ENCODE measurements at regions not wholly inside any gene's neighbourhood (a gene's known extent, or its start where the extent isn't known, plus 50 kb on each side); places are given as distances from the start of the nearest gene placed in this dataset.

DNA sequence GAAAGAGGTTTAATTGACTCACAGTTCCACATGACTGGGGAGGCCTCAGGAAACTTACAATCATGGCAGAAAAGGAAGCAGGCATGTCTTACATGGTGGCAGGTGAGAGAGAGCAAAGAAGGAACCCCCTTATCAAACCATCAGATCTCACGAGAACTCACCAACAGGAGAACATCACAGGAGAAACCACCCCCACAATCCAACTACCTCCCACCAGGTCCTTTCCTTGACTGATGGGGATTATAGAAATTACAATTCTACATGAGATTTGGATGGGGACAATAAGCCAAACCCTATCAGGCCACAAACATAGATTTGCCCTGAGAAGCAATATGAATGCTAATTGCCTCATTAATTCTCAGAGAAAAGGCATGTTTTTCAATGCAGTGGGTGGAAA, 138.2 kb upstream of the RAPGEF2 start:
- H3K27me3 ChIP-seq (ENCODE audit: control insufficient read depth, insufficient read depth, low read length): peaks cover 2% of the 10 kb centered on the region
- ATAC-seq: no peak
- H3K9me3 ChIP-seq (ENCODE audit: control insufficient read depth, insufficient read depth, low read length): no peaks in the 10 kb centered on the region
- no peak overlapping the region for H3K27ac ChIP-seq (ENCODE audit: low read length)
- H3K4me1 Mint-ChIP-seq: no peaks in the 10 kb centered on the region
- intact Hi-C loops (cut with micrococcal nuclease): no loop called here
- WGBS (ENCODE audit: insufficient coverage): no CpG with 5 or more reads among the region's 1 CpG
- no peak overlapping the region for H3K4me3 ChIP-seq (ENCODE audit: low read length)
- no peaks in the 10 kb centered on the region for H3K36me3 Mint-ChIP-seq
- peaks cover 8 to 25% of the 10 kb centered on the region in 2 donors for H3K27me3 Mint-ChIP-seq (ENCODE audit: low read depth in 2 of 2)
- DNase-seq: no peak
- H3K36me3 ChIP-seq (ENCODE audit: control insufficient read depth, insufficient read depth, low read length): no peaks in the 10 kb centered on the region
- H3K27ac Mint-ChIP-seq: no peak overlapping the region
- TF ChIP-seq, protein P1, sequence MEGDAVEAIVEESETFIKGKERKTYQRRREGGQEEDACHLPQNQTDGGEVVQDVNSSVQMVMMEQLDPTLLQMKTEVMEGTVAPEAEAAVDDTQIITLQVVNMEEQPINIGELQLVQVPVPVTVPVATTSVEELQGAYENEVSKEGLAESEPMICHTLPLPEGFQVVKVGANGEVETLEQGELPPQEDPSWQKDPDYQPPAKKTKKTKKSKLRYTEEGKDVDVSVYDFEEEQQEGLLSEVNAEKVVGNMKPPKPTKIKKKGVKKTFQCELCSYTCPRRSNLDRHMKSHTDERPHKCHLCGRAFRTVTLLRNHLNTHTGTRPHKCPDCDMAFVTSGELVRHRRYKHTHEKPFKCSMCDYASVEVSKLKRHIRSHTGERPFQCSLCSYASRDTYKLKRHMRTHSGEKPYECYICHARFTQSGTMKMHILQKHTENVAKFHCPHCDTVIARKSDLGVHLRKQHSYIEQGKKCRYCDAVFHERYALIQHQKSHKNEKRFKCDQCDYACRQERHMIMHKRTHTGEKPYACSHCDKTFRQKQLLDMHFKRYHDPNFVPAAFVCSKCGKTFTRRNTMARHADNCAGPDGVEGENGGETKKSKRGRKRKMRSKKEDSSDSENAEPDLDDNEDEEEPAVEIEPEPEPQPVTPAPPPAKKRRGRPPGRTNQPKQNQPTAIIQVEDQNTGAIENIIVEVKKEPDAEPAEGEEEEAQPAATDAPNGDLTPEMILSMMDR (IDR thresholded peaks at IDR 0.05): no peak
- H3K9me3 Mint-ChIP-seq: no peaks in the 10 kb centered on the region
- no peak overlapping the region for H3K4me3 Mint-ChIP-seq
- H3K4me1 ChIP-seq (ENCODE audit: control insufficient read depth, insufficient read depth, low read length): no peaks in the 10 kb centered on the region

DNA sequence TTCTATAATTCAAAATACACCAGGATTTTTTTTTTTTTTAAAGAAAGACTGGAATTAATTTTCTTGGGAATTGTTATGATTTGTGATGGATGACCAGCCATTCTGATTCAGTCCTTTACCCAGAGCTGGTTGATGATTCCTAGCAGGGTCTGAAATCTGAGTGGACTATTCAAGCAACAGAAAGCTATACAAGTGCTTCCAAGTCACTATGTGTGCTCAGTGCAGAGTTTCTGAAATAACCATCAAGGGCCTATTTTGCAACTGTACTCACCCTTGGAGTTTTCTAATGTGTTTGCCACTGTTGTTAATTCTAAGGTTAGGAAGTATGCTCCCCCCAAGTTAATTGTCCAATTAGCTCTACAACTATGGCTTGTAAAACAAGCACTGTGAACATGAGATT, 137.7 kb upstream of the RAPGEF2 start:
- Mint-ChIP-seq H3K9me3 (no peaks in the 10 kb centered on the region), H3K4me1 (no peaks in the 10 kb centered on the region), H3K36me3 (no peaks in the 10 kb centered on the region), H3K27me3 (ENCODE audit: low read depth in 2 of 2) (peaks cover 7 to 21% of the 10 kb centered on the region in 2 donors), H3K4me3 (no peak overlapping the region), H3K27ac (no peak overlapping the region)
- Histone ChIP-seq H3K27me3 (ENCODE audit: control insufficient read depth, insufficient read depth, low read length) (peaks cover 2% of the 10 kb centered on the region), H3K9me3 (ENCODE audit: control insufficient read depth, insufficient read depth, low read length) (no peaks in the 10 kb centered on the region), H3K27ac (ENCODE audit: low read length) (no peak overlapping the region), H3K4me1 (ENCODE audit: control insufficient read depth, insufficient read depth, low read length) (no peaks in the 10 kb centered on the region), H3K36me3 (ENCODE audit: control insufficient read depth, insufficient read depth, low read length) (no peaks in the 10 kb centered on the region), H3K4me3 (ENCODE audit: low read length) (no peak overlapping the region)
- TF ChIP-seq, protein P1 (IDR thresholded peaks at IDR 0.05): no peak
- ATAC-seq: no peak
- intact Hi-C loops (cut with micrococcal nuclease): no loop called here
- no peak for DNase-seq

DNA sequence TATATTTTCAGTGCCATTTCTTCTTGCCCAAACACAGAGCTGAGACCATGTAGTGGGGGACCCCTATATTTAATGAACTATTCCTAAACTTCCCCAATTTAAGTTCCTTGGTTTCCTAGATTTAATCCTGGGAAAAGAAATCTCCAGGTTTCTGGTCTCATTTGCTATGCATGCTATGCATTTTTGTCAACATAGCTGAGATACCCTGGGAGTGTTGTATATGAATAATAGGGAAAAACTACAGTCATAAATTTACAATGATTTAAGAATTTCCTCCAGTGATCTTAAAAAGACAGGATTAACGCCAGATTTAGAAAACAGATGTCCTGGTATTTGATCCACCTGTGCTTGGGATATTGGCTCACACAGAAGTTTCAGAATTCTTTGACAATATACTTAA, 136.8 kb upstream of the RAPGEF2 start:
- H3K27ac Mint-ChIP-seq: no peak overlapping the region
- 93% methylated on average over 1 of the region's 1 CpG for WGBS (ENCODE audit: insufficient coverage)
- H3K9me3 Mint-ChIP-seq: no peaks in the 10 kb centered on the region
- Histone ChIP-seq H3K9me3 (ENCODE audit: control insufficient read depth, insufficient read depth, low read length) (no peaks in the 10 kb centered on the region), H3K36me3 (ENCODE audit: control insufficient read depth, insufficient read depth, low read length) (no peaks in the 10 kb centered on the region), H3K4me3 (ENCODE audit: low read length) (no peak overlapping the region), H3K27ac (ENCODE audit: low read length) (no peak overlapping the region), H3K27me3 (ENCODE audit: control insufficient read depth, insufficient read depth, low read length) (peaks cover 2% of the 10 kb centered on the region), H3K4me1 (ENCODE audit: control insufficient read depth, insufficient read depth, low read length) (no peaks in the 10 kb centered on the region)
- DNase-seq (no peak), ATAC-seq (no peak)
- no peak overlapping the region for H3K4me3 Mint-ChIP-seq
- TF ChIP-seq, protein P1 (IDR thresholded peaks at IDR 0.05): no peak
- intact Hi-C loops (cut with micrococcal nuclease): no loop called here
- peaks cover 5 to 18% of the 10 kb centered on the region in 2 donors for H3K27me3 Mint-ChIP-seq (ENCODE audit: low read depth in 2 of 2)
- no peaks in the 10 kb centered on the region for H3K36me3 Mint-ChIP-seq
- H3K4me1 Mint-ChIP-seq: no peaks in the 10 kb centered on the region

DNA sequence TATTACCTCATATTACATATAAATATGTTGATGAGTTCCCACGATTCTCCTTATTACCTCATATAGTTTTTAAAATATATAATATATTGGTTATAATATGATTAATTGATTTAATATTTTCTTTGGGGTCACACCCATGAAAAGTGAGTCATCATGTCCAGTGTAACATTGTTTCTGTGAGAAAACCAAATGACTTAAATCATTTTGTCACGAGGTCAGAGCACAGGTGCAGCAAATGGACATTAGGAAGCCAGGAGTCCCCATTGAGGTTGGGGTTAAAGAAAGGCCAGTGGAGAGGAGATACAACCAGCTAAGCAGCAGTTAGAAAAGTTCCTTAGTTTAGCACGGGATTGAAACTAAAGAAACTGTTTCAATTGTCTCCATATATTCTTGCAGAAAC, 133.9 kb upstream of the RAPGEF2 start:
- Mint-ChIP-seq H3K36me3 (no peaks in the 10 kb centered on the region), H3K4me1 (no peaks in the 10 kb centered on the region), H3K9me3 (no peaks in the 10 kb centered on the region), H3K27ac (no peak overlapping the region), H3K4me3 (no peak overlapping the region), H3K27me3 (ENCODE audit: low read depth in 2 of 2) (peaks cover 5 to 18% of the 10 kb centered on the region in 2 donors)
- Histone ChIP-seq H3K4me1 (ENCODE audit: control insufficient read depth, insufficient read depth, low read length) (no peaks in the 10 kb centered on the region), H3K27me3 (ENCODE audit: control insufficient read depth, insufficient read depth, low read length) (peaks cover 2% of the 10 kb centered on the region), H3K27ac (ENCODE audit: low read length) (no peak overlapping the region), H3K36me3 (ENCODE audit: control insufficient read depth, insufficient read depth, low read length) (no peaks in the 10 kb centered on the region), H3K4me3 (ENCODE audit: low read length) (no peak overlapping the region), H3K9me3 (ENCODE audit: control insufficient read depth, insufficient read depth, low read length) (no peaks in the 10 kb centered on the region)
- DNase-seq (no peak), ATAC-seq (no peak)
- TF ChIP-seq, protein P1 (IDR thresholded peaks at IDR 0.05): no peak
- WGBS (ENCODE audit: insufficient coverage): 78% methylated on average over 2 of the region's 3 CpGs
- intact Hi-C loops (cut with micrococcal nuclease): no loop called here

Measured in natural killer cell (primary cell).